ENCODE measurements at regions not wholly inside any gene's neighbourhood (a gene's known extent, or its start where the extent isn't known, plus 50 kb on each side); places are given as distances from the start of the nearest gene placed in this dataset.

GRCh38 chr22:27329966-27330645 is 471.4 kb downstream of the MN1 start:
- DNase-seq = no peak

GRCh38 chr22:27331526-27332281 is 469.9 kb downstream of the MN1 start:
- no peak for DNase-seq

GRCh38 chr22:27335102-27335660 is 466.4 kb downstream of the MN1 start:
- no peak for DNase-seq

GRCh38 chr22:27336151-27337090 is 465.1 kb downstream of the MN1 start:
- DNase-seq = no peak

GRCh38 chr22:27337676-27338075 is 463.9 kb downstream of the MN1 start:
- no peak for DNase-seq

- no peak for DNase-seq
Measured at GRCh38 chr22:27340047-27340446, 461.5 kb downstream of the MN1 start.

- DNase-seq = no peak
Measured at GRCh38 chr22:27344546-27344945, 457.0 kb downstream of the MN1 start.

GRCh38 chr22:27345691-27346090 is 455.9 kb downstream of the MN1 start:
- DNase-seq = no peak

GRCh38 chr22:27347951-27348350 is 453.6 kb downstream of the MN1 start:
- DNase-seq = no peak

GRCh38 chr22:27348634-27349033 is 452.9 kb downstream of the MN1 start:
- no peak for DNase-seq

- DNase-seq = no peak
Measured at GRCh38 chr22:27349456-27349855, 452.1 kb downstream of the MN1 start.

- no peak for DNase-seq
Measured at GRCh38 chr22:27350306-27350705, 451.2 kb downstream of the MN1 start.

- no peak for DNase-seq
Measured at GRCh38 chr22:27352426-27352825, 449.1 kb downstream of the MN1 start.

GRCh38 chr22:27358096-27358870 is 443.3 kb downstream of the MN1 start:
- no peak for DNase-seq

- no peak for DNase-seq
Measured at GRCh38 chr22:27370269-27370668, 431.3 kb downstream of the MN1 start.

- no peak for DNase-seq
Measured at GRCh38 chr22:27370987-27371386, 430.6 kb downstream of the MN1 start.

GRCh38 chr22:27372364-27372763 is 429.2 kb downstream of the MN1 start:
- DNase-seq = no peak

- DNase-seq = no peak
Measured at GRCh38 chr22:27372969-27373670, 428.4 kb downstream of the MN1 start.

GRCh38 chr22:27377501-27378295 is 423.9 kb downstream of the MN1 start:
- DNase-seq = no peak

GRCh38 chr22:27378311-27378800 is 423.2 kb downstream of the MN1 start:
- DNase-seq = no peak

- no peak for DNase-seq
Measured at GRCh38 chr22:27378995-27379394, 422.6 kb downstream of the MN1 start.

All from activated CD4-positive, alpha-beta T cell treated with anti-CD3 and anti-CD28 coated beads for 4 hours (primary cell).